ENCODE measurements at regions not wholly inside any gene's neighbourhood (a gene's known extent, or its start where the extent isn't known, plus 50 kb on each side); places are given as distances from the start of the nearest gene placed in this dataset.

DNA sequence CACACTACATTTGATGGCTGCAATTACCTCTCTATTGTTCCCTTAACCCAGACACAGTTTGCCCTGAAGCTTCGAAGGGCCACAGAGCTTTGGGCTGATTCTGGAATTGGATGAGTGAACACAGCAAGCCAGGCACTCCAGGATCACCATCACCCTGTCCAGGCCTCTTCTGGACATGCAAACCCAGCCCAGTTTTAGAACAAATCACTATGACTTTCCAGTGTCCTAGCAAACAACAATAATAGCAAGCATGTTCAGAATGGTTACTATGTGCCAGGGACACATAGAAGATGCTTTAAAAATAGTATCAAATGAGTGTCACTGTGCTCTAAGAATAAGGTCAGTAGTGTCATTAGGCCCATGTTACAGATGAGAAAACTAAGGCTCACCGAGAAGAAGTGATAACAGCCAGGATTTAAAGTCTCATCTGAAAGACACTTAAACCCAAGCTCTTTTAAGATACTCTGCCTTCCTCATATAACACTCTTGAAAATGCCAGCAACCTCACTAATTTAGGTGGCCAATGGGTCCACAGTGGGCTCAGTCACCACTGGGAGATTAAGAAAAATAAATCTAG is 191.7 kb upstream of the STK17B start:
- no peak for DNase-seq

GRCh38 chr2:196365145-196365544 is 193.8 kb upstream of the STK17B start:
- DNase-seq: no peak

- no peak for DNase-seq
These were observed 194.5 kb upstream of the STK17B start for GRCh38 chr2:196365923-196366322.

GRCh38 chr2:196367633-196368032 is 196.3 kb upstream of the STK17B start:
- DNase-seq: no peak

GRCh38 chr2:196368546-196369225 is 197.3 kb upstream of the STK17B start:
- no peak for DNase-seq

- no peak for DNase-seq
These were observed 198.6 kb upstream of the STK17B start for GRCh38 chr2:196369967-196370366.

DNA sequence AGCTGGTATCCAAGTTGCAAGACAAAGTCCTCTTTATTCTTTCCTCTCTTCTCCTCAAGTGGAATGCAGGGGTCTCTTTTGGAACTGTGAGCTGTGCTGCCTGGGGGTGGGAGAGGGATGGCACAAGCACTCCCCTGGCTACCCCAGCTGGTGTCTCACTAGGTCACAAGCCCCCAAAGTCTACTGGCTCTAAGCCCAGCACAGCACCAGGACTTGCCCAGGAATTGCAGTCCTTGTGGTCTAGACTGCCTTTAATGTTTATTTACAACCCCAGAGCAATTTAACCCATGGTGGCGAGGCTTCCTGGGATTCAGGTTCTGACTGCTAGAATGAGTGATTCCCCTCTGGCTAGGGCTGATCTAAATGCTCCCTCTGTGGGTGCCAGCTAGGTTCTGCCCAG is 199.0 kb upstream of the STK17B start:
- no peak for DNase-seq

DNA sequence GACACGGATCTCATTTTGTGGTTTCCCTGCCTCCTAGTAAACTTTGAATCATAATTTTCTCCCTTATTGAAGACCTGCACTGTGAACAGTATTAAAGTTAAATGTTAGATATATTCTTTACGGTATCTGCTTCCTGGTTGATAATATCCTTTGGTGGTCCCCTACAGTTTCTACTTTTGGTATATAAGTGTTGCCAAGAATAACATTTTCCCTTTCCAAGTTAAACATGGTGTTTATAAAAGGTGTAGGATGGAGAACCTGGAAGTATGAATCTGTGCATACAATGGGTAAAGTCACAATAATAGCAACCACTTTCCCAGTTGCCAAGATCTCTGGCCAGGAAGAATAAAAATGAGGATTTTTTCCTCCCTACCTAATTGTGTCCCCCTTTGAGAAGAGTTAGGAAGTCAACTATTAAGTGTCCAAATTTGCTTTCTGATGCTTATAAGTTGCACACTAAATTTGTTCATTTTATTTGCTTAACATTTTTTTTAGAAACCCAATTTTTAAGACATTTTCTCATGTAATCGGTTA is 201.0 kb upstream of the STK17B start:
- DNase-seq: no peak

DNA sequence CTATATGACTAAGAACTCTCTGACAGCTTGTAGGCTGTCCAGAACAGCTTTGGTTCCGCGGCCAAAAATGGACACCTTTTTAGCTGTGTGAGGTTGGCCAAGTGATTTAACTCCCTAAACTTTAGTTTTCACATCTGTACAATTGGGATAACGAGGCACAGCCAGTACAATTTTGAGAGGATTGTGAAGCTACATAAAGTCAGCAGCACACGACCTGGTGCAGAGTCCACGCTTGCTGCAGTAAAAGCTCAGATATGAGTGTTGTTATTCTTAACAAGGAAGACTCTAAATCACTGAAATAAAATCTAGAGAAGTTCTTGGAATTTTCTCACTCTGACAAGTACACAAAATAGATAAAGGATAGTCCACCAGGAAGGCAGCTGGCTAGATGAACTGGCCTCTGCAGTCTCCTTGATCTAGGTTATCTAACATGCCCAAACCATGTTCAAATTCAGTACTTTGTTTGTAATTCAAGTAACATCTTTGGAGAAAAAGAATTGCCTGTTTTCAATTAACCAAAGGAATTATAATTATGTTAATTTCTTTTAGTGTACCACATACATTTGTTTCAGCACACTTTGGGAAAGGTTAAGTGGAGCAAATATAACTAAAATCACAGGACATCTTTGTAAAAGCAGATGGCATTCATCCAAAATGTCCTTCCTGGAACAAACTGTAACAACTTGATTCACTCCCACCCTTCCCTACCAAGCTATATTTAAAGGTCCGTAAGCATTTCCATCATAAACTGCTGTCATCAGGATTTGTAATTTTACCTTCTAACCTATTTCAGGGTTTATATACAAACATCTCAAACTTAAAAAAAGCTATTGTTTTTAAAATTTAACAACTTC is 201.7 kb upstream of the STK17B start:
- DNase-seq: no peak

- DNase-seq: no peak
These were observed 205.9 kb upstream of the STK17B start for GRCh38 chr2:196376984-196377877.

GRCh38 chr2:196379600-196379999 is 208.2 kb upstream of the STK17B start:
- DNase-seq: no peak

DNA sequence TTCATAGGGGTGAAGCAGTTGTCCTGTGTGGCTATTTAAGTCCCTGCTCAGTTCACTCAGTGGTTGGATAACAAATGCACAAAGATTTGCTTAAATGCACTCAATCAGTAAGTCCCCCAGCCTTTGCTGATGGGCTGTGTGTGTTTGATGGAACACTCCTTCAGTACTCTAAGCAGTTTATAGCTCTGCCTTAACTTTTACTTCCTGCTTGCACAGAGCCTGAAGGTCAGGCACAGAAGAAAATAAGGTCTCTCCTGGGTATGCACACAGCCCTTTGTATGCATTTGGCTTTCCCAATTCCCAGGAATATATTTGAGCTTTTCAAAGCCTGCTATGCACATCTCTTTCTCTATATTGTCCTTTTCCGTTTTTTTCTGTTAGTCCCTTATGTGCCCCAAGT is 208.7 kb upstream of the STK17B start:
- DNase-seq: no peak

DNA sequence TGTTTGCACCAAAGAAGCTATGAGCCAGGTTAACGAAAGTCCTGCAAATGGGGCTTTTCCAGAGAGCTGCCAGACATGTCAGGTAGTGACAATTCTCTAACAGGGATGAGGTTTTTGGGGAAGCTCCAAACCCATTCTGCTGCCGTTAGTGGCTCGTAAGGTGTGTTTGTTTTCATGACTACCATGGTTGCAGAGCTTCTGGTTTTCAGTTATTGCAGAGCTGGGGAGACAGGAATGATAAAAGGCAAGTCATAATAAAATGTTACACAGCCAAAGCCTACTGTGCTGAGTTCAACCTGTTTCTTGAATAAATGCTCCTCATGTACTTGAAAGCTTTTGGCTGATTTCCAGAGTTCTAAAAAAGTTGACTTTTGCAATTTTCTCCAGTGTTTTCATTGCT is 209.2 kb upstream of the STK17B start:
- no peak for DNase-seq

GRCh38 chr2:196381464-196381863 is 210.1 kb upstream of the STK17B start:
- DNase-seq: no peak

- no peak for DNase-seq
These were observed 212.4 kb upstream of the STK17B start for GRCh38 chr2:196383799-196384198.

DNA sequence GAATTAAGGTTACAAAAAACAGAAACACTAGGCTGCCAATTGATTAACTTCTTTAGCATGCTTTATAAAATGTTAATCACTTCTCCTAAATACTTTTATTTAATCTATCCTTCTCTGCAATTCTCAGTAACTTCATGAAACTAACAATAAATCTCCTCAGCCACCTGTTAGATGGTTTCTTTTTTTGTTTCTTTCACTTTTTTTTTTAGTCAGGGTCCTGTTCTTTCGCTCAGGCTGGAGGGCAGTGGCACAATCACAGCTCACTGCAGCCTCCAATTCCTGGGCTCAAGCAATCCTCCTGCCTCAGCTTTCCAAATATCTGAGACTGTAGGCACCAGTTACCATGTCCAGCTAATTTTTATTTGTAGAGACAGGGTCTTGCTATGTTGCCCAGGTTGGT is 213.4 kb upstream of the STK17B start:
- no peak for DNase-seq

- no peak for DNase-seq
These were observed 218.3 kb upstream of the STK17B start for GRCh38 chr2:196389670-196390069.

GRCh38 chr2:196390243-196391148 is 219.1 kb upstream of the STK17B start:
- no peak for DNase-seq

DNA sequence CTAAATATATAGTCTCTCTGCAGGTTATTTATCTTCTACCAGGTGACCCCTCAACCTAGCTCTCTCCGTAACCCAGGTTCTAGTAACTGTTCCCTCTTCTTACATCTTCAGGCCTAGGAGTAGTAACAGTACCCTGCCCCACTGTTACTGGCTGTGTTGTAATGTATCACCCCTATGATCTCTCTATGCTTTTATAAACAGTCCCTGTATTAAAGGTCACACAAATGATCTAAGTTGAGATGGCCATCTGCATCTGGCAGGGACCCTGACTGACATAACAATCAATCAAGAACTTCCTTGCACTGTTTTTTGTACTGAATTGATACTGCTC is 219.7 kb upstream of the STK17B start:
- no peak for DNase-seq

DNA sequence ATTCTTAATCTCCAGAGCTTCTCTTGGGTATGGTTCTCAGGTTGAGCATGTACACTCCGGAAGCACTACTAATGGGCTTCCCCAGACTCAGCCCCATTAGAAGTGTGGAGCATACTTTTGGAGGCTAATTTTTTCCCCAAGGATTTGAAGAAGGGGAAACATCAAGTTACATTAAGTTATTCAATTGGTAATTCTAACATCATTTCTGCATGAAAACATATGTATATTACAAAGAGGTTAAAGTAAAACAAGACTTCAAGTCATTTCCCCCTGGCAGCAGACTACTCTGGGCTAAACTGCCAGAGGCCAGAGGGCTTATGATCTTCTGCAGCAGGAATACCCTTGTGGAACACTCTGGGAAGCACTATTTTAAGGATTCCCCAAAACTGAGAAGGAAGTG is 227.7 kb upstream of the STK17B start:
- DNase-seq: no peak

GRCh38 chr2:196399722-196400691 is 228.6 kb upstream of the STK17B start:
- DNase-seq: no peak
